MM.1S (cell line): ENCODE measurements at regions not wholly inside any gene's neighbourhood (a gene's known extent, or its start where the extent isn't known, plus 50 kb on each side); places are given as distances from the start of the nearest gene placed in this dataset.

Source experiments
- CTCF ChIP-seq: fragments of 300-600 bp; sonication (generic); IDR thresholded peaks from 2 replicates; pipeline ENCODE4 v1.5.1; 2016; ENCODE audit warnings: antibody characterized with exemption, low read length, mixed read lengths
- EZH2 ChIP-seq: fragments of 300-600 bp; sonication (generic); optimal IDR thresholded peaks from 2 replicates; pipeline ENCODE3; 2017; ENCODE audit warnings: low read depth, mild to moderate bottlenecking, antibody characterized with exemption, low read length, mixed read lengths

DNA sequence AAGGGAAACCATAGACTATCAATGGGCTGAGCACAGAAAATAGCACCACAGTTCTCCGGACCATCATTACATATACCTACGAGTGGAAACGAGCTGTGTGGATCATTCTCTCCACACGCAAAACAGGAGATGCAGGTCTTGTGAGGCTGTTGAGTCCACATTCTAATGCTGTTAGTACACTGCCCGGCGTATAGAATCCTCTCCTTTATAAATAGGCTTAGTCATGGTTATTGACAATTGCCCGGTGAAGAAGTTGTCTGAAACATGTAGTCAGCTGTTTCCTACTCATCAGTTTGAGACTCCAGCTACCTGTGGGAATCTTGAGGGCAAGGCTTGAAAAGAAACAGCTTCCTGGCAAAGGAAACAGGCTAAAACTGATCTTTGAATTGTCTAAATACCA, 602.0 kb upstream of the EDIL3 start:
- no peak for TF ChIP-seq CTCF
- TF ChIP-seq EZH2 = no peak
